GM19351 (cell line): ENCODE measurements at regions not wholly inside any gene's neighbourhood (a gene's known extent, or its start where the extent isn't known, plus 50 kb on each side); places are given as distances from the start of the nearest gene placed in this dataset.

Experiments
- ATAC-seq: cut with Tn5 transposase; IDR thresholded peaks from one replicate; pipeline ENCODE4 v1.9.1; 2021; ENCODE audit warnings: mild to moderate bottlenecking, moderate library complexity; ENCODE audit not compliant: unreplicated experiment

- ATAC-seq, result no peak
Observed at GRCh38 chr1:70874818-70875217, 172.8 kb downstream of the PTGER3 start.

GRCh38 chr1:70877343-70877742, 170.3 kb downstream of the PTGER3 start:
- ATAC-seq, result no peak

GRCh38 chr1:70887936-70888335, 159.7 kb downstream of the PTGER3 start:
- ATAC-seq, result no peak

- no peak for ATAC-seq
Observed at GRCh38 chr1:70888722-70889121, 158.9 kb downstream of the PTGER3 start.

GRCh38 chr1:70890408-70890807, 157.2 kb downstream of the PTGER3 start:
- no peak for ATAC-seq

GRCh38 chr1:70891051-70891843, 156.4 kb downstream of the PTGER3 start:
- ATAC-seq, result no peak

- ATAC-seq, result no peak
Observed at GRCh38 chr1:70892140-70892539, 155.5 kb downstream of the PTGER3 start.

- no peak for ATAC-seq
Observed at GRCh38 chr1:70892930-70893329, 154.7 kb downstream of the PTGER3 start.

GRCh38 chr1:70893381-70893780, 154.2 kb downstream of the PTGER3 start:
- no peak for ATAC-seq

- ATAC-seq, result no peak
Observed at GRCh38 chr1:70895531-70895930, 152.1 kb downstream of the PTGER3 start.

- no peak for ATAC-seq
Observed at GRCh38 chr1:70896224-70896623, 151.4 kb downstream of the PTGER3 start.

- no peak for ATAC-seq
Observed at GRCh38 chr1:70897273-70897672, 150.3 kb downstream of the PTGER3 start.

- no peak for ATAC-seq
Observed at GRCh38 chr1:70899735-70900134, 147.9 kb downstream of the PTGER3 start.

- ATAC-seq, result no peak
Observed at GRCh38 chr1:70902211-70902610, 145.4 kb downstream of the PTGER3 start.

GRCh38 chr1:70906800-70907199, 140.8 kb downstream of the PTGER3 start:
- ATAC-seq, result no peak

- ATAC-seq, result no peak
Observed at GRCh38 chr1:70907563-70908310, 139.9 kb downstream of the PTGER3 start.

GRCh38 chr1:70909262-70909822, 138.3 kb downstream of the PTGER3 start:
- no peak for ATAC-seq

GRCh38 chr1:70910013-70910412, 137.6 kb downstream of the PTGER3 start:
- peak; percentile 83 for ATAC-seq

GRCh38 chr1:70911861-70912260, 135.8 kb downstream of the PTGER3 start:
- ATAC-seq, result no peak

GRCh38 chr1:70914224-70914623, 133.4 kb downstream of the PTGER3 start:
- ATAC-seq, result no peak

GRCh38 chr1:70915258-70916033, 132.2 kb downstream of the PTGER3 start:
- ATAC-seq, result no peak
